Neural progenitor cell (in vitro differentiated cells): ENCODE measurements at regions not wholly inside any gene's neighbourhood (a gene's known extent, or its start where the extent isn't known, plus 50 kb on each side); places are given as distances from the start of the nearest gene placed in this dataset.

ENCODE experiments used
- DNase-seq: peaks from one replicate; pipeline ENCODE4 v3.0.0-alpha.2; 2016; ENCODE audit warnings: low spot score
- H2AFZ ChIP-seq: fragments of 200-600 bp; sonication (generic); replicated peaks from 2 replicates; pipeline ENCODE4 v1.6.1; 2016; ENCODE audit warnings: antibody characterized with exemption
- H3F3A ChIP-seq: fragments of 200-600 bp; sonication (generic); 2 replicates; pipeline ENCODE4 v1.6.1; 2016; ENCODE audit warnings: antibody characterized with exemption, low read depth
- H3K27ac ChIP-seq: fragments of 200-600 bp; sonication (generic); 2 replicates; pipeline ENCODE4 v1.5.1; 2016; ENCODE audit warnings: mild to moderate bottlenecking
- H3K27me3 ChIP-seq: fragments of 200-600 bp; sonication (generic); 2 replicates; pipeline ENCODE4 v1.6.1; 2016; ENCODE audit warnings: mild to moderate bottlenecking, moderate library complexity
- H3K36me3 ChIP-seq: fragments of 200-600 bp; sonication (generic); 2 replicates; pipeline ENCODE4 v1.5.1; 2016
- H3K4me1 ChIP-seq: fragments of 200-600 bp; sonication (generic); 2 replicates; pipeline ENCODE4 v1.6.1; 2016; ENCODE audit warnings: mixed run types
- H3K4me2 ChIP-seq: fragments of 200-600 bp; sonication (generic); 2 replicates; pipeline ENCODE4 v1.6.1; 2016
- H3K4me3 ChIP-seq: fragments of 200-600 bp; sonication (generic); 2 replicates; pipeline ENCODE4 v1.5.1; 2016
- H3K79me2 ChIP-seq: fragments of 200-600 bp; sonication (generic); 2 replicates; pipeline ENCODE4 v1.6.1; 2016; ENCODE audit warnings: low read depth
- H3K9ac ChIP-seq: fragments of 200-600 bp; sonication (generic); 2 replicates; pipeline ENCODE4 v1.6.1; 2016
- H3K9me3 ChIP-seq: fragments of 200-600 bp; sonication (generic); 2 replicates; pipeline ENCODE4 v1.5.1; 2016; ENCODE audit warnings: low read depth
- H4K20me1 ChIP-seq: fragments of 200-600 bp; sonication (generic); 2 replicates; pipeline ENCODE4 v1.6.1; 2016; ENCODE audit warnings: low read depth
- H3K27ac Mint-ChIP-seq: 3 replicates; pipeline ENCODE4 v1.8.0; 2021; ENCODE audit warnings: mixed read lengths
- H3K27me3 Mint-ChIP-seq: 2 replicates; pipeline ENCODE4 v1.8.0; 2022; ENCODE audit warnings: low read depth, mild to moderate bottlenecking, inconsistent platforms, moderate library complexity, mixed read lengths; ENCODE audit not compliant: insufficient read depth
- H3K36me3 Mint-ChIP-seq: 3 replicates; pipeline ENCODE4 v1.8.0; 2021; ENCODE audit warnings: mixed read lengths
- H3K4me1 Mint-ChIP-seq: 3 replicates; pipeline ENCODE4 v1.8.0; 2021; ENCODE audit warnings: mixed read lengths
- H3K4me3 Mint-ChIP-seq: 3 replicates; pipeline ENCODE4 v1.8.0; 2021; ENCODE audit warnings: mild to moderate bottlenecking, moderate library complexity, mixed read lengths
- H3K9me3 Mint-ChIP-seq: 3 replicates; pipeline ENCODE4 v1.8.0; 2020; ENCODE audit warnings: mixed read lengths
- EZH2 ChIP-seq: fragments of 200-600 bp; sonication (generic); IDR thresholded peaks from 2 replicates; pipeline ENCODE4 v1.6.1; 2017; ENCODE audit warnings: antibody characterized with exemption, mild to moderate bottlenecking, moderate library complexity
- EZH2phosphoT487 ChIP-seq: fragments of 200-600 bp; sonication (generic); IDR thresholded peaks from 2 replicates; pipeline ENCODE4 v1.6.1; 2017; ENCODE audit warnings: antibody characterized with exemption
- TF ChIP-seq, protein P1 (sequence below): fragments of 200-600 bp; sonication (generic); IDR thresholded peaks from 2 replicates; pipeline ENCODE4 v1.5.1; 2017; ENCODE audit warnings: antibody characterized with exemption, mild to moderate bottlenecking

DNA sequence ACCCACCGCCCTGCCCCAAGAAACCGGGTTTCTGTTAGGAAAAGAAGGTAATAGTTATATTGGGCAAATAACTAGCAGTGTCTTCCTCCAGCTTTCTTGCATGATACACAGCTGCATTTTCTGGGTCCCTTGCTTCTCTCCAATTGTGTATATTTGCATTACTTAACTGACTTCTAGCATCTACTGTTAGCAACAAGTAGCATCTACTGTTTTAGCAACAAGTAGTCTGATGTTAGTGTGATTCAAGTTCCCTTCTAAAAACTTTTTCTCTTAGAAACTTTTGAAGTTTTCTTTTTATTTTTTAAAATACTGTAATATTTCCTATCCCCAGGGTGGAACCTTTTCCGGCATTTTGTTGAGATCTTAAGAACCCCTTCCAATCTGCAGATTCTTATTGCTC is 221.2 kb downstream of the CLIC5 start:
- no peak for DNase-seq

DNA sequence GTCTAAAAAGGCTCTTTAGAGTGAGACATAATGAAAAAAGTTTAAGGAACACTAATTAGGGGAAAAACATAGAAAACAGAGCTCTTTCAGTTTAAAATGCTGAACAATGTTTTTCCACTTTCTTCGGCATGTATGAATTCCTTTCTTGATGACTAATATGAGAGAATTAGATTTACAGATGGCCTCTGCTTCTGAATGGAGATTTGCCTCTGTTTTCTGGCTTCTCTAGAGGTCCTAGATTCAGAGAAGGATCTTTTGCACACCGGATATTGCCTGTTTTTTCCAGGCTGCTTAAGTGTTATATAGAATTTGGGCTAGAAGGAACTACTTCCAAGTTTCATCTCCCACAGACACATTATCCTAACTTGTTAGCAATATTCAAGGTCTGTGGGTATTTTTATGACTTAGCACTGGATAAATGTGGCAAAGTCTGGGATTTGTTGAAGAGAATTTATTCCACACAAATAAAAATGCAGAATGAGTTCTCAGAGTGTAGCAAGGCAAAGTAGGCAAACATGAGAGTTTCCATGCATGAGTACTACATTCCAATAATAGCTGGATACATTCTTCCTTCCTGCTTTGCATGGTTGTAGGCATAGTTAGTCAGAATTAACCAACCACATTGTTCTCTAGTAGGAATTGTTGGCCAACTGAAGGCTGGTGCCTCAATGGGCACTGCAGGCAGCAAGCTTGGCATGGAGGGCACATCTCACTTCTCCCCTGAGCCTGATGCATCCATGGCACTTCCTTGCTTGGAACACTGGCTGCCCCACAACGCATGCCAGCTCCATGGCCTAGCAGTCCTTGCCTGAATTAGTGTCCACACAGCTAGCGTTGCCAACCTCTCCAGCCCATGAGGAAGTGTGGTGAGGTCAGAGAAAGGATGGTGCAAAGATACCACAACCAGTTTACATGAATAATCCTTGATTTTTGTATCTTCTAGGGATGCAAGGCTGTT is 224.2 kb downstream of the CLIC5 start:
- no peak overlapping the region for H3K4me2 ChIP-seq

More for the DNA sequence above, 221.2 kb downstream of the CLIC5 start:
- no peak overlapping the region for H3K4me2 ChIP-seq
- Mint-ChIP-seq H3K4me3 (no peak overlapping the region), H3K27me3 (peaks cover 4% of the 10 kb centered on the region), H3K4me1 (no peaks in the 10 kb centered on the region), H3K27ac (no peak overlapping the region), H3K36me3 (no peaks in the 10 kb centered on the region), H3K9me3 (no peaks in the 10 kb centered on the region)
- H3K4me1 ChIP-seq = no peaks in the 10 kb centered on the region
- no peaks in the 10 kb centered on the region for H3K9me3 ChIP-seq
- no peak for TF ChIP-seq EZH2phosphoT487
- TF ChIP-seq, protein P1, sequence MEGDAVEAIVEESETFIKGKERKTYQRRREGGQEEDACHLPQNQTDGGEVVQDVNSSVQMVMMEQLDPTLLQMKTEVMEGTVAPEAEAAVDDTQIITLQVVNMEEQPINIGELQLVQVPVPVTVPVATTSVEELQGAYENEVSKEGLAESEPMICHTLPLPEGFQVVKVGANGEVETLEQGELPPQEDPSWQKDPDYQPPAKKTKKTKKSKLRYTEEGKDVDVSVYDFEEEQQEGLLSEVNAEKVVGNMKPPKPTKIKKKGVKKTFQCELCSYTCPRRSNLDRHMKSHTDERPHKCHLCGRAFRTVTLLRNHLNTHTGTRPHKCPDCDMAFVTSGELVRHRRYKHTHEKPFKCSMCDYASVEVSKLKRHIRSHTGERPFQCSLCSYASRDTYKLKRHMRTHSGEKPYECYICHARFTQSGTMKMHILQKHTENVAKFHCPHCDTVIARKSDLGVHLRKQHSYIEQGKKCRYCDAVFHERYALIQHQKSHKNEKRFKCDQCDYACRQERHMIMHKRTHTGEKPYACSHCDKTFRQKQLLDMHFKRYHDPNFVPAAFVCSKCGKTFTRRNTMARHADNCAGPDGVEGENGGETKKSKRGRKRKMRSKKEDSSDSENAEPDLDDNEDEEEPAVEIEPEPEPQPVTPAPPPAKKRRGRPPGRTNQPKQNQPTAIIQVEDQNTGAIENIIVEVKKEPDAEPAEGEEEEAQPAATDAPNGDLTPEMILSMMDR = no peak
- no peak for TF ChIP-seq EZH2
- H3K27me3 ChIP-seq = no peaks in the 10 kb centered on the region
- no peaks in the 10 kb centered on the region for H3K79me2 ChIP-seq
- no peaks in the 10 kb centered on the region for H3K36me3 ChIP-seq
- no peak overlapping the region for H2AFZ ChIP-seq
- H3F3A ChIP-seq = no peaks in the 10 kb centered on the region
- no peaks in the 10 kb centered on the region for H4K20me1 ChIP-seq
- H3K4me3 ChIP-seq = no peak overlapping the region
- no peak overlapping the region for H3K27ac ChIP-seq
- no peak overlapping the region for H3K9ac ChIP-seq

DNA sequence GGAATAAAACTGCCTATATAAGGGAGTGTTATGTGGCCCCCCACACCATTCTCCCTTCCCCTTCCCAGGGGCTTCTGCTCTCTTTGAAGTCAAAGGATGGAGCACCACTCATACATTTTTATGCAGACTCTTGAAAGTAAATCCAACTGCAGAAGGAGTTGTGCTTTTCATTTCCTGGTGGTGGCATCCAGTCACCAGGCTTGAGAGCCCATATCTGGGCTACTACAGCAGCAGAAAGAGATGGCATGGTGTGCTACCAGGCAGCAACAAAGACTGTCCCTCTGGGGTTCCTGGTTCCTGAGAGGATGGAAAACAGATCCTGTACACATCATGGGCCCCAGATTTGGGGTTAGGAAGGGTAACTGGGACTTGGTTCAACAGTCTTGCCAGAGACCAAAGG is 226.4 kb downstream of the CLIC5 start:
- H3K4me1 Mint-ChIP-seq = peaks cover 16% of the 10 kb centered on the region
- Histone ChIP-seq H2AFZ (no peak overlapping the region), H3K79me2 (no peaks in the 10 kb centered on the region), H3K9ac (no peak overlapping the region), H3K27me3 (no peaks in the 10 kb centered on the region), H4K20me1 (no peaks in the 10 kb centered on the region), H3K4me3 (no peak overlapping the region), H3K4me2 (no peak overlapping the region), H3K36me3 (no peaks in the 10 kb centered on the region), H3K9me3 (no peaks in the 10 kb centered on the region), H3K4me1 (peaks cover 28% of the 10 kb centered on the region), H3K27ac (no peak overlapping the region), H3F3A (peaks cover 17% of the 10 kb centered on the region)
- H3K4me3 Mint-ChIP-seq = no peak overlapping the region
- peaks cover 20% of the 10 kb centered on the region for H3K27me3 Mint-ChIP-seq
- H3K27ac Mint-ChIP-seq = no peak overlapping the region
- no peaks in the 10 kb centered on the region for H3K9me3 Mint-ChIP-seq
- TF ChIP-seq EZH2 = no peak
- TF ChIP-seq, protein P1 = no peak
- no peaks in the 10 kb centered on the region for H3K36me3 Mint-ChIP-seq
- DNase-seq = no peak

More for the DNA sequence above, 224.2 kb downstream of the CLIC5 start:
- Mint-ChIP-seq H3K9me3 (no peaks in the 10 kb centered on the region), H3K27me3 (peaks cover 10% of the 10 kb centered on the region), H3K27ac (no peak overlapping the region), H3K36me3 (no peaks in the 10 kb centered on the region), H3K4me3 (no peak overlapping the region), H3K4me1 (peaks cover 8% of the 10 kb centered on the region)
- Histone ChIP-seq H3K4me3 (no peak overlapping the region), H3K9me3 (no peaks in the 10 kb centered on the region), H3K9ac (no peak overlapping the region), H3K4me1 (peaks cover 11% of the 10 kb centered on the region), H3F3A (peaks cover 6% of the 10 kb centered on the region), H3K27me3 (no peaks in the 10 kb centered on the region), H4K20me1 (no peaks in the 10 kb centered on the region), H3K36me3 (no peaks in the 10 kb centered on the region), H3K27ac (no peak overlapping the region), H2AFZ (no peak overlapping the region), H3K79me2 (no peaks in the 10 kb centered on the region)
- DNase-seq = no peak
- TF ChIP-seq EZH2phosphoT487 (no peak), EZH2 (no peak)
- TF ChIP-seq, protein P1 = no peak
